GM13976 (cell line): ENCODE measurements at regions not wholly inside any gene's neighbourhood (a gene's known extent, or its start where the extent isn't known, plus 50 kb on each side); places are given as distances from the start of the nearest gene placed in this dataset.

Experiments
- DNase-seq: peaks from one replicate; pipeline ENCODE4 v3.0.0; 2012; ENCODE audit warnings: low spot score
- in situ Hi-C: fragments of 300-500 bp; cut with MboI; formaldehyde crosslinking; loops from one replicate; pipeline ENCODE4 v1.12.0; 2022; ENCODE audit warnings: low sequenced_read_pairs, mixed read lengths, inconsistent platforms; ENCODE audit not compliant: unreplicated experiment
- TF ChIP-seq, protein P1 (sequence below): IDR thresholded peaks from 2 replicates; pipeline ENCODE4 v1.5.1; 2012; ENCODE audit warnings: borderline replicate concordance, mild to moderate bottlenecking; ENCODE audit not compliant: insufficient read depth; ENCODE audit errors: extremely low read depth, missing control alignments, control extremely low read depth

DNA sequence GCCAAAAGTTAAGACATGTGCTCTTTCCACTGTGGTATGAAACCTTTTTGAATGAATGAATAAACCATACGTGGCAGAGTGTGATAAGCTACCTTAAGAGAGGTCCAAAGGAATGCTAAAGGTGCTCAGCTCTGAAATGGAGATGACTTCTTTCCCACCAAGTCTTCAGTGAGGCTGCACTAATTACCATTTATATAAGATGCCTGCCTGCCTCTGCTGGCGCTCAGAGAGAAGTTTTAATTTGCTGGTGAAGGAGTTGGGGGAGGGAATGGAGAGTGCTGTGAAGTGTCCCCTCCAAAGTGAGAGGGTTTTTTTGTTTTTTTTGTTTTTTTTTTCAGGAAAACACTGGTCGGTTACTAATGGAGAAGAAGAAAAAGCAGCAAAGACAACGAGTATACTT is 559.0 kb downstream of the OMA1 start:
- TF ChIP-seq, protein P1, sequence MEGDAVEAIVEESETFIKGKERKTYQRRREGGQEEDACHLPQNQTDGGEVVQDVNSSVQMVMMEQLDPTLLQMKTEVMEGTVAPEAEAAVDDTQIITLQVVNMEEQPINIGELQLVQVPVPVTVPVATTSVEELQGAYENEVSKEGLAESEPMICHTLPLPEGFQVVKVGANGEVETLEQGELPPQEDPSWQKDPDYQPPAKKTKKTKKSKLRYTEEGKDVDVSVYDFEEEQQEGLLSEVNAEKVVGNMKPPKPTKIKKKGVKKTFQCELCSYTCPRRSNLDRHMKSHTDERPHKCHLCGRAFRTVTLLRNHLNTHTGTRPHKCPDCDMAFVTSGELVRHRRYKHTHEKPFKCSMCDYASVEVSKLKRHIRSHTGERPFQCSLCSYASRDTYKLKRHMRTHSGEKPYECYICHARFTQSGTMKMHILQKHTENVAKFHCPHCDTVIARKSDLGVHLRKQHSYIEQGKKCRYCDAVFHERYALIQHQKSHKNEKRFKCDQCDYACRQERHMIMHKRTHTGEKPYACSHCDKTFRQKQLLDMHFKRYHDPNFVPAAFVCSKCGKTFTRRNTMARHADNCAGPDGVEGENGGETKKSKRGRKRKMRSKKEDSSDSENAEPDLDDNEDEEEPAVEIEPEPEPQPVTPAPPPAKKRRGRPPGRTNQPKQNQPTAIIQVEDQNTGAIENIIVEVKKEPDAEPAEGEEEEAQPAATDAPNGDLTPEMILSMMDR: no peak
- in situ Hi-C loops: no loop called here
- no peak for DNase-seq

DNA sequence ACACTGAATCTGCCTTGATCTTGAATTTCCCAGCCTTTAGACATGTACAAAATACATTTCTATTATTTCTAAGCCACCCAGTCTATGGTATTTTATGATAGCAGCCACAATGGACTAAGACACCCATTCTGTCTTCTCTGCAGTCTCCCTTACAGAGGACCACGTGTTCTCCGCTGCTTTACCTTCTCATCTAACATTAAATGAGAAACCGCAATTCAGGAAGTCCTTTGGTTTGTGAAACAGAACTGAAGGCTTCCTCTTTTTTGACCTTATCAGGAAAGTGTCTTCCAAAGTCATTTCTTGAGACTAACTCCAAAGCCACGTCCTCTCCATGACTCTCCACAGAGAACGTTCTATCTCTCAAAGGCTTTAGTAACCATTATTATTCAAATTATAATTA is 560.1 kb downstream of the OMA1 start:
- in situ Hi-C loops: no loop called here
- TF ChIP-seq, protein P1: no peak

DNA sequence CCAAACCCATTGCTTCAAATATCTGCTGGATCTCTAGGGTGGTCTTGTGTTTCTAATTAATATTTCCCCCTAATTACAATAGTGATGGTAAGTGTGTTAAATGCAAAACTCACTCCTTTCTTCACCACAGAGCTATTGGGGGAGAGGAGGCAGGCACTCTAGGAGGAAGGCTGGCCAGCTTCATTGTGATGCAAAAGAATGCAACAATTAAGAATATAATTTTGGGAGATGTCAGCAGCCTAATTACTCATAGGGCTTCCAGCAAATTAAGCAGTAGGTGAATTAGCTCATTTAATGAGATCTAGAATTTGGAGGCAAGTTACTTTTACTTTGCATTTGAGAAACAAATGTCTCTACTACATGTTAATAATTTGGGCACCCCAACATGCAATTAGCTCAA is 560.4 kb upstream of the DAB1 start:
- DNase-seq: no peak
- TF ChIP-seq, protein P1: no peak
- in situ Hi-C loops: no loop called here

More for the DNA sequence above, 560.1 kb downstream of the OMA1 start:
- DNase-seq: peak; percentile 11

GRCh38 chr1:57983441-57983840 is 559.6 kb upstream of the DAB1 start:
- TF ChIP-seq, protein P1: no peak
- no peak for DNase-seq
- in situ Hi-C loops: no loop called here

GRCh38 chr1:57982852-57983251 is 559.0 kb upstream of the DAB1 start:
- TF ChIP-seq, protein P1: no peak
- in situ Hi-C loops: no loop called here
- DNase-seq: no peak

DNA sequence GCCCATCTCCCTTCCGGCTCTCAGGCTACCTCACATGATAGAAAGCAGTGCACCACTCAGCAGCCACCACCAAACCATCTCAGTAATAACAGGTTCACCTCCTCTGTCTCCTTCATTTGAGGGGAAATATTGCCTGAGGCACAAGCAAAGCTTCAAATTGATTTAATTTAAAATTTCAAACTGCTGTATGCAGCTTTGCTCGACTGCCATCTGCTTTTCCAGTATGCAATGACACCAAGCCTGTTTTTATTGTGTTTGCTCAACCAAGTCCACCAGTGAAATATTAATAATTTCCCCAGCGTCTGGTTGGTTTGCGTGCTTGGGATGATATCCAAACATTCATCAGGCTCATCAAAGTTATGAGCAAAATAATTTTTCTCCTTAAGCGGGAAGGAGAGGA is 552.4 kb upstream of the DAB1 start:
- DNase-seq: no peak
- in situ Hi-C loops: no loop called here
- TF ChIP-seq, protein P1: no peak

GRCh38 chr1:57968321-57968720 is 544.5 kb upstream of the DAB1 start:
- in situ Hi-C loops: no loop called here
- DNase-seq: no peak
- TF ChIP-seq, protein P1: no peak
